ENCODE measurements at regions not wholly inside any gene's neighbourhood (a gene's known extent, or its start where the extent isn't known, plus 50 kb on each side); places are given as distances from the start of the nearest gene placed in this dataset.

DNA sequence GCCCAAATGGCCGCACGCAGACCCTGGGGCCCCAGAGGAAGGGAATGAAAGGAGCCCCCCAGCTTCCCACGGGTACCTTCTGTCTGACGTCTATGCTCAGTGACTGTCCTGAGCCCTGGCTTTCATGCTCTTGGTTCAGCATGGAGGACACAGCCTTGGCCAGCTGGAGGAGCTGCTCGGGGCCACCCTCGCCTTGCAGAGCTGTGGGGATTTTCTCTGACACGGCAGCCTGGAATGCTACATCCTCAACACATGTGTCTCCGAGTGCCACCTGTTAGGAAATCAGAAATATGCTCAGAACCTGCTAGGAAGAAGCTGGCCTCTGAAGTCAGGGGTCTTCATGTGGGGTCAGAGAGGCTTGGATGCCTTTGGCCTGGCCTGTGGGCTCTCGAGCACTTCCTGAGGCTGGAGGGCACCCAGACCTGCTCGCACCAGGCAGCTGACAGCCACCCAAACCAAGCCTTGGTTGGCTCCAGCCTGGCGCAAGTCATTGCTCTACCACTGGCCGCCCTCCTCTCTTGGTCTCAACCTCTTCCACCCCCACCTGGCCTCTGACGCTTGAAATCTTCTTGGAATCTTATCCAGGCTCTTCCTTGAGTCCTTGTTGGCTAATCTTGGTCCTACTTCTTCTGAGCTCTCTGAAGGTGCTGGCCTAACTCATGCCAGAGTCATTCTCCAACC is 63.7 kb upstream of the BCO1 start:
- H3K27me3 ChIP-seq (replicated peaks) = no peaks in the 10 kb centered on the region
- in situ Hi-C loops (cut with HindIII; ENCODE audit: low pct_ligation_motif_present, low sequenced_read_pairs) = no loop called here
- no peak overlapping the region for H3K27ac ChIP-seq
- DNase-seq = peak; percentile 9
- TF ChIP-seq, protein P1, sequence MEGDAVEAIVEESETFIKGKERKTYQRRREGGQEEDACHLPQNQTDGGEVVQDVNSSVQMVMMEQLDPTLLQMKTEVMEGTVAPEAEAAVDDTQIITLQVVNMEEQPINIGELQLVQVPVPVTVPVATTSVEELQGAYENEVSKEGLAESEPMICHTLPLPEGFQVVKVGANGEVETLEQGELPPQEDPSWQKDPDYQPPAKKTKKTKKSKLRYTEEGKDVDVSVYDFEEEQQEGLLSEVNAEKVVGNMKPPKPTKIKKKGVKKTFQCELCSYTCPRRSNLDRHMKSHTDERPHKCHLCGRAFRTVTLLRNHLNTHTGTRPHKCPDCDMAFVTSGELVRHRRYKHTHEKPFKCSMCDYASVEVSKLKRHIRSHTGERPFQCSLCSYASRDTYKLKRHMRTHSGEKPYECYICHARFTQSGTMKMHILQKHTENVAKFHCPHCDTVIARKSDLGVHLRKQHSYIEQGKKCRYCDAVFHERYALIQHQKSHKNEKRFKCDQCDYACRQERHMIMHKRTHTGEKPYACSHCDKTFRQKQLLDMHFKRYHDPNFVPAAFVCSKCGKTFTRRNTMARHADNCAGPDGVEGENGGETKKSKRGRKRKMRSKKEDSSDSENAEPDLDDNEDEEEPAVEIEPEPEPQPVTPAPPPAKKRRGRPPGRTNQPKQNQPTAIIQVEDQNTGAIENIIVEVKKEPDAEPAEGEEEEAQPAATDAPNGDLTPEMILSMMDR (IDR thresholded peaks at IDR 0.05; ENCODE audit: low read depth, low read length, missing control alignments) = peak; percentile 33
- no peaks in the 10 kb centered on the region for H3K36me3 ChIP-seq (replicated peaks)
- no peak overlapping the region for H3K4me3 ChIP-seq (ENCODE audit: low read depth, low read length)

DNA sequence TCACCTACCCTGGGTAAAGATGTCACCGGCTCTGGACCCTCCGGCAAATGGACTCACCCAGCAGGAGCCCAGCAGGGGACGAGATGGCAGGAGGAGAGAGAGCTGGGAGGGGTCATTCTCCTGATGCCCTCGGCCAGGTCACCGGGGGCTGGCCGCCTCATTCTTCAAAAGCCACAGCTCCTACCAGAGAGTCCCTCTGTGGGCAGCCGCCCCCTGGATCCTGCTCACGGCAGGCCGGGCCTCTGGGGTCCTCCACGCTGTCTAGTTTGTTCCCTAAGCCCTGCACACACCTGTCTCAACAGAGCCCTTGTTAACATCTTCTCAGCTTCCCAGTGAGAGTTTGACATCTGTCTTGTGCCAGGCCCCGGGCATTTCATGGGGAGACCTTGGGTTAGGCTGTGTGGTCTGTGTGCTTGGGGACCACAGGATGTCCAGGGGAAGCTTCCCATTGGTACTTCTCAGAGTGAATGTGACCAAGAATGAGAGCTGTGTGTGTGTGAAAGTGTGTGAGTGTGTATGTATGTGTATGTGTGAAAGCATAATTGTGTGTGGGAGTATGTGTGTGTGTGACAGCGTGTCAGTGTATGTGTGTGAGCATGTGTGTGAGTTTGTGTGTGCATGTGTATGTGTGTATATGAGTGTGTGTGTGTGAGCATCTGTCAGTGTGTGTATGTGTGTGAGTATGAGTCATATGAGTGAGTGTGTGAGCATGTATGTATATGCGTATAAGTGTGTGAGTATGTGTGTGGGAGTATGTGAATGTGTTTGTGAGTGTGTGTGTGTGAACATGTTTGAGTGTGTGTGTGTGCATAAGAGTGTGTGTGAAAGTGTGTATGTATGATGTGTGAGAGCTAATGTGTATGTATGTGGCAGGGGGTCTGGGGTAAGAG is 65.5 kb upstream of the BCO1 start:
- no peak overlapping the region for H3K4me3 ChIP-seq (ENCODE audit: low read depth, low read length)
- no peaks in the 10 kb centered on the region for H3K27me3 ChIP-seq (replicated peaks)
- H3K36me3 ChIP-seq (replicated peaks) = no peaks in the 10 kb centered on the region
- TF ChIP-seq, protein P1 (IDR thresholded peaks at IDR 0.05; ENCODE audit: low read depth, low read length, missing control alignments) = no peak
- no peak overlapping the region for H3K27ac ChIP-seq
- DNase-seq = no peak
- in situ Hi-C loops (cut with HindIII; ENCODE audit: low pct_ligation_motif_present, low sequenced_read_pairs) = no loop called here

DNA sequence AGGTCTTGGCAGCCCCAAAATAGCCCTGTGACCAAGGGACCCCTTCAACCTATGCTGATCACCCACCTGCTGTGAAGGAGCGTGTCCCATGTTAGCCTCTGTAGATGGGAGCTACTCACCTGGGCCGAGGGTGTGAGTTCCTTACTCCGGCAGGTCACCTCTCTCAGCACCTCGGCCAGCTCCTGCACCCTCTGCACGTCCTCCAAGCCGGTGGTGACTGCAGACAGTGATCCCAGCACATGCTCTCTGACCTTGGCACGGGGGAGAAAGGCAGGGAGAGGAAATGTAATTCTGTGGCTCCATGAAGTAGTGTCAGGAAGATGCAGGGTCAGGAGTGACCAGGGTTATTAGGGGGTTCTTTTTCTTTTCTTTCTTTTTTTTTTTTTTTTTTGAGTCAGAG is 67.7 kb upstream of the BCO1 start:
- no peak for DNase-seq

DNA sequence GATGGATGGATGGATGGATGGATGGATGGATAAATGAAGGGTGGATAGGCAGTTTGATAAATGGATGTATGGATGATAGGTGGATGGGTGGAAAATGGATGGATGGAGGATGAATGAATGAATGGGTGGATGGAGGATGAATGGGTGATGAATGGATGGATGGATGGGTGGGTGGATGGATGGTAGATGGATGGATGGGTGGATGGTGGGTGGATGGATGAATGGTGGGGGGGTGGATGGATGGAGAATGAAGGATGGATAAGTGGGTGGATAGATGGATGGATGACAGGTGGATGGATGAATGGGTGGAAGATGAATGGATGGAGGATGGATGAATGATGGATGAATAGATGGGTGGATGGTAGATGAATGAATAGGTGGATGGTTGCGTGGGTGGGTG is 70.1 kb upstream of the BCO1 start:
- Histone ChIP-seq H3K4me3 (ENCODE audit: low read depth, low read length) (no peak overlapping the region), H3K27me3 (replicated peaks) (no peaks in the 10 kb centered on the region), H3K27ac (no peak overlapping the region), H3K36me3 (replicated peaks) (no peaks in the 10 kb centered on the region)
- no peak for DNase-seq
- TF ChIP-seq, protein P1 (IDR thresholded peaks at IDR 0.05; ENCODE audit: low read depth, low read length, missing control alignments) = no peak
- in situ Hi-C loops (cut with HindIII; ENCODE audit: low pct_ligation_motif_present, low sequenced_read_pairs) = no loop called here

More for the DNA sequence above, 67.7 kb upstream of the BCO1 start:
- Histone ChIP-seq H3K36me3 (replicated peaks) (no peaks in the 10 kb centered on the region), H3K27me3 (replicated peaks) (no peaks in the 10 kb centered on the region), H3K27ac (no peak overlapping the region), H3K4me3 (ENCODE audit: low read depth, low read length) (no peak overlapping the region)
- TF ChIP-seq, protein P1 (IDR thresholded peaks at IDR 0.05; ENCODE audit: low read depth, low read length, missing control alignments) = no peak
- in situ Hi-C loops (cut with HindIII; ENCODE audit: low pct_ligation_motif_present, low sequenced_read_pairs) = no loop called here

DNA sequence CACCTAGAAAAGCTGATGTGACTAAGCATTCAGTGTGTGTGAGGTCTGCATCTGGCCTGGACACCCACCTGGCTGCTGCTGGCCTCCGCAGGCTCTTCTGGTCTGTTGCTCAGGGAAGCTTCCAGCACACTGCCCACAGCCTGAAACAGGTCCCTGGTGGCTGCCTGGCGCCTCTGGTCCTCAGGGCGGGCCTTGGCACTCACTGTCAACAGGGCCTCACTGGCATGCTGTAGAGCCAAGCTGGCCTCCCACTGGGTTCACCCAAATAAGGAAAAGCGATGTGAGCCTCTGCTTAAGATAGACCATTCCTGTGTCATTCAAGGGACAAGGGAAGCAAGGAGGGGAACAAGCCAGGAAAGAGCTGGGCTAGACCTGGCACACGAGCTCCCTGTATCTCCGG is 70.6 kb upstream of the BCO1 start:
- TF ChIP-seq, protein P1 (IDR thresholded peaks at IDR 0.05; ENCODE audit: low read depth, low read length, missing control alignments) = no peak
- in situ Hi-C loops (cut with HindIII; ENCODE audit: low pct_ligation_motif_present, low sequenced_read_pairs) = no loop called here
- Histone ChIP-seq H3K27ac (no peak overlapping the region), H3K36me3 (replicated peaks) (no peaks in the 10 kb centered on the region), H3K27me3 (replicated peaks) (no peaks in the 10 kb centered on the region), H3K4me3 (ENCODE audit: low read depth, low read length) (no peak overlapping the region)
- no peak for DNase-seq

All from brain microvascular endothelial cell (primary cell).